22Rv1 (cell line): ENCODE measurements at regions not wholly inside any gene's neighbourhood (a gene's known extent, or its start where the extent isn't known, plus 50 kb on each side); places are given as distances from the start of the nearest gene placed in this dataset.

Source experiments
- ZFX ChIP-seq: fragments of 450-650 bp; IDR thresholded peaks from 2 replicates; pipeline ENCODE4 v1.6.1; 2017; ENCODE audit warnings: antibody characterized with exemption, borderline replicate concordance
- TF ChIP-seq, protein P1 (sequence below): fragments of 450-650 bp; IDR thresholded peaks from 2 replicates; pipeline ENCODE4 v1.5.1; 2017; ENCODE audit warnings: mild to moderate bottlenecking

DNA sequence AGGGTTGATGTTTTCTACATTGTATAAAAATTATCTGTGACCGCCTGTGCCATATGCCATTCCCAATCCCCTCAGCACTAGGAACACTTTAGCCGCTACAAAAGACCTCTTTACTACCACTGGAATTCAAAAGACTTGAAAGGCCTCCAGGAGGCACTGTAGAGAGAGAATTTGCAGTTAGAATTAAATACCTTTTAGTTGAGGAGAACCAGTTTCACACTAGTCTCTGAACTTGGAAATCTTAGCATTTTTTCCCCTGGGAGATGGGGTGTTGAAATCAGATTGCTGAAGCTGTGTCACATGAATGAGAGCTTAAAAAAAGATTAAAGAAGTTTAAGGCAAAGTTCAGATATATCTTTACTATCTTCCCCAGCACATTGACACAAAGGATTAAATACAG is 291.0 kb downstream of the ADGRL2 start:
- TF ChIP-seq, protein P1, sequence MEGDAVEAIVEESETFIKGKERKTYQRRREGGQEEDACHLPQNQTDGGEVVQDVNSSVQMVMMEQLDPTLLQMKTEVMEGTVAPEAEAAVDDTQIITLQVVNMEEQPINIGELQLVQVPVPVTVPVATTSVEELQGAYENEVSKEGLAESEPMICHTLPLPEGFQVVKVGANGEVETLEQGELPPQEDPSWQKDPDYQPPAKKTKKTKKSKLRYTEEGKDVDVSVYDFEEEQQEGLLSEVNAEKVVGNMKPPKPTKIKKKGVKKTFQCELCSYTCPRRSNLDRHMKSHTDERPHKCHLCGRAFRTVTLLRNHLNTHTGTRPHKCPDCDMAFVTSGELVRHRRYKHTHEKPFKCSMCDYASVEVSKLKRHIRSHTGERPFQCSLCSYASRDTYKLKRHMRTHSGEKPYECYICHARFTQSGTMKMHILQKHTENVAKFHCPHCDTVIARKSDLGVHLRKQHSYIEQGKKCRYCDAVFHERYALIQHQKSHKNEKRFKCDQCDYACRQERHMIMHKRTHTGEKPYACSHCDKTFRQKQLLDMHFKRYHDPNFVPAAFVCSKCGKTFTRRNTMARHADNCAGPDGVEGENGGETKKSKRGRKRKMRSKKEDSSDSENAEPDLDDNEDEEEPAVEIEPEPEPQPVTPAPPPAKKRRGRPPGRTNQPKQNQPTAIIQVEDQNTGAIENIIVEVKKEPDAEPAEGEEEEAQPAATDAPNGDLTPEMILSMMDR, result peak; percentile 26
- TF ChIP-seq ZFX, result no peak
